Skeletal muscle tissue (tissue), 3 donors: ENCODE measurements at regions not wholly inside any gene's neighbourhood (a gene's known extent, or its start where the extent isn't known, plus 50 kb on each side); places are given as distances from the start of the nearest gene placed in this dataset.

Source experiments
- H3K27ac ChIP-seq: one replicate; pipeline ENCODE4 v1.7.0; 2013; ENCODE audit warnings: mild to moderate bottlenecking, low read depth, low read length, inconsistent platforms
- H3K27me3 ChIP-seq, 3 donors: one replicate each; pipeline ENCODE4 v1.7.0; 2013; ENCODE audit warnings: low read length in 3 of 3; ENCODE audit not compliant: control insufficient read depth in 3 of 3, insufficient read depth in 3 of 3
- H3K36me3 ChIP-seq, 3 donors: one replicate each; pipeline ENCODE4 v1.7.0; 2013; ENCODE audit warnings: low read length in 3 of 3; ENCODE audit not compliant: control insufficient read depth in 3 of 3, insufficient read depth in 3 of 3
- H3K4me1 ChIP-seq, 3 donors: one replicate each; pipeline ENCODE4 v1.7.0; 2013; ENCODE audit warnings: low read length in 3 of 3, mild to moderate bottlenecking in 3 of 3; ENCODE audit not compliant: control insufficient read depth in 3 of 3, insufficient read depth in 3 of 3
- H3K4me3 ChIP-seq, 3 donors: one replicate each; pipeline ENCODE4 v1.7.0; 2013; ENCODE audit warnings: low read length in 3 of 3
- H3K9ac ChIP-seq, 3 donors: one replicate each; pipeline ENCODE4 v1.7.0; 2013; ENCODE audit warnings: low read length in 3 of 3, mild to moderate bottlenecking in 3 of 3, moderate library complexity in 2 of 3, low read depth in 1 of 3
- H3K9me3 ChIP-seq, 3 donors: one replicate each; pipeline ENCODE4 v1.7.0; 2013; ENCODE audit warnings: low read length in 3 of 3; ENCODE audit not compliant: control insufficient read depth in 3 of 3
- donor health status: Osteomylitis.

GRCh38 chrX:125378205-125378604 is 58.5 kb downstream of the TEX13C start:
- H3K36me3 ChIP-seq: no peaks in the 10 kb centered on the region
- H3K9me3 ChIP-seq: no peaks in the 10 kb centered on the region
- H3K27me3 ChIP-seq: no peaks in the 10 kb centered on the region
- no peak overlapping the region for H3K9ac ChIP-seq
- no peak overlapping the region for H3K4me3 ChIP-seq
- no peaks in the 10 kb centered on the region for H3K4me1 ChIP-seq
- H3K27ac ChIP-seq: no peak overlapping the region

DNA sequence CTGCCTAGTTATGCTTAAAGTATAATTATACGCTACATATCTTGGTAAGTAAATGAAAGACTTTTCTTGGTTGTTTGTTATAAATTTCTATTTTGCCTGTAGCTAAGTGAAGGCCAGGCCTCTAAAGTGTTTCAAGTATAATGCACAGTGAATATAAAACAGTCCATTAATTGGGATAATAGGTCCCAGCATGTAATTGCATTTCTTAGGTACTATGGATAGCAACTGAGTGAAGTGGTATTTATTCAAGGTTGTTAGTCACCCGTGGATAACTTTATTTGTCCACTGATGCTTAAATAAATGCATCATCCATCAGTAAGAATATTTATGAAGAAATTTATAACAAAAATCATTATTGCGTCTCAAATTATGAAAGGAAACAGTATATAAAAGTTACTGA is 59.1 kb downstream of the TEX13C start:
- no peaks in the 10 kb centered on the region for H3K9me3 ChIP-seq
- H3K4me1 ChIP-seq: no peaks in the 10 kb centered on the region
- no peak overlapping the region for H3K4me3 ChIP-seq
- no peaks in the 10 kb centered on the region for H3K36me3 ChIP-seq
- no peak overlapping the region for H3K27ac ChIP-seq
- no peak overlapping the region for H3K9ac ChIP-seq
- H3K27me3 ChIP-seq: no peaks in the 10 kb centered on the region

DNA sequence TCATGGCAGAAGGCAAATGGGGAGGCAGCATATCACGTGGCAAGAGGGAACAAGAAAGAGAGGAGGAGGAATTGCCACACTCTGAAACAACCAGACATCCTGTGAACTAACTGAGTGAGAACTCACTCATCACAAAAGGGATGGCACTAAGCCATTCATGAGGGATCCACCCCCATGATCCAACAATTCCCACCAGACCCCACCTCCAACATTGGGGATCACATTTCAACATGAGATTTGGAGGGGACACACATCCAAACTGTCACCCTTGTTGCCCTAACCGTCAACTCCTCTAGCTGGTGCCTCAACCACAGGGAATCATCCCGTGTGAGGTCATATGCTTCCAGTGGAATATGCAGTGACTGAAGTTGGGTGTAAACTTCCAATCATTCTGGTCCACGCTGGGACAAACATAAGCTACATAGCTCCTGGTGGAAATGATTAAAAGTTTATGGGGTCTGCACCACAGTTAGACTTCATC is 62.5 kb downstream of the TEX13C start:
- Histone ChIP-seq H3K4me3 (no peak overlapping the region), H3K27ac (no peak overlapping the region), H3K9ac (no peak overlapping the region), H3K36me3 (no peaks in the 10 kb centered on the region), H3K9me3 (no peaks in the 10 kb centered on the region), H3K27me3 (no peaks in the 10 kb centered on the region), H3K4me1 (no peaks in the 10 kb centered on the region)

DNA sequence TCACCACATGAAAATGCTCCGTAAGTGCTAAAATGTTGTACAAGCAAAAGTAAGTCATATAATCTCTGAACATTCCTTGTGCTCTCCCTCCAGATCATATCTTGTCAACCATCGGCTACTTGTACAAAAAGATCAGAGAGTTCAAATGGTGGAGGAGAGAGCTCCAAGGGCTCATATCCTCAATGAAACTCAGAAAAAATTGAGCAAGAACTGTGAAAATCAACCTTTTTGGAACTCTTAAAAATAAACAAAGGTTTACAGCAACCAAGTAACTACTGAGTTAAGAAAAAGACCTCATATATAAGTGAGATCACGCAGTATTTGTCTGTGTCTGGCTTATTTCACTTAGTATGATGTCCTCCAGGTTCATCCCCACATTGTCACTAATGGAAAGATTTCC is 63.2 kb downstream of the TEX13C start:
- H3K27me3 ChIP-seq: no peaks in the 10 kb centered on the region
- no peaks in the 10 kb centered on the region for H3K4me1 ChIP-seq
- no peak overlapping the region for H3K9ac ChIP-seq
- H3K27ac ChIP-seq: no peak overlapping the region
- H3K9me3 ChIP-seq: no peaks in the 10 kb centered on the region
- H3K4me3 ChIP-seq: no peak overlapping the region
- no peaks in the 10 kb centered on the region for H3K36me3 ChIP-seq

DNA sequence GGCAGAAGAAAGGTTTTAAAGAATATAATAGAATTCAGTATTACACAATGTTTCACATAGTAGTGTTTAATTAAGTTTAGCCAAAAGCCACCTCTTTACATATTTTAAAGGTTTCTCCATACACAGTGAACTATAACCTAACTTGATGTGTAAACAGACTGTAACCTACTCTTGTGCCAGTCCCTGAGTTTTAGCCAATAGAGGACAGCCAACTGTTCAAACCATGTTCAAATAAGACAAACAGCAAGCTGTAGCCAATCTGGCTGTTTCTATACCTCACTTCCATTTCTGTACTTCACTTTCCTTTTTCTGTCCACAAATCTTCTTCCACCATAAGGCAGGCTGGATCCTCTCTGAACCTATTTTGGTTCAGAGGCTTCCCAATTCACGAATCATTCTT is 65.2 kb downstream of the TEX13C start:
- Histone ChIP-seq H3K9ac (no peak overlapping the region), H3K4me3 (no peak overlapping the region), H3K4me1 (no peaks in the 10 kb centered on the region), H3K27me3 (no peaks in the 10 kb centered on the region), H3K36me3 (no peaks in the 10 kb centered on the region), H3K9me3 (no peaks in the 10 kb centered on the region), H3K27ac (no peak overlapping the region)

- Histone ChIP-seq H3K4me3 (no peak overlapping the region), H3K27ac (no peak overlapping the region), H3K4me1 (no peaks in the 10 kb centered on the region), H3K36me3 (no peaks in the 10 kb centered on the region), H3K9me3 (no peaks in the 10 kb centered on the region), H3K9ac (no peak overlapping the region), H3K27me3 (no peaks in the 10 kb centered on the region)
Observed at GRCh38 chrX:125387945-125388344, 68.3 kb downstream of the TEX13C start.

DNA sequence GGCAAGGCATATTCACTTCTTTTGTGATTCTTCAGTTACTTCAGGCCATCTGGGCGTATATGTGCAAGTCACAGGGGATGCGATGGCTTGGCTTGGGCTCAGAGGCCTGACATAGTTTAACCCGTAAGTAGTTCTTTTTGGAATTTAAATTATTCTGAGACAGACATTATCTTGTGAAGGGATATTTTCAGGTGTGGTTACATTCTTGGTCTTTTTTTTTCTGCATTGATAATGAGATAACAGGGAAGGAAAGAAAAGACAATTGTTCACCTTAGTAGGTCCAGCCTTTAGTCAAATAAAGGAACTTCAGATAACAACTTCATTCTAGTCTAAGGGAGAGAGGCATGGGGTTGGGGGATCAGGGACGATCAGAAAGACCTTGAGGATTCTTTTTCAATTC is 74.8 kb downstream of the TEX13C start:
- H3K9ac ChIP-seq: no peak overlapping the region
- no peak overlapping the region for H3K4me3 ChIP-seq
- H3K27me3 ChIP-seq: no peaks in the 10 kb centered on the region
- no peaks in the 10 kb centered on the region for H3K36me3 ChIP-seq
- no peak overlapping the region for H3K27ac ChIP-seq
- no peaks in the 10 kb centered on the region for H3K4me1 ChIP-seq
- H3K9me3 ChIP-seq: no peaks in the 10 kb centered on the region

GRCh38 chrX:125395626-125396025 is 76.0 kb downstream of the TEX13C start:
- Histone ChIP-seq H3K4me1 (no peaks in the 10 kb centered on the region), H3K9me3 (no peaks in the 10 kb centered on the region), H3K9ac (no peak overlapping the region), H3K36me3 (no peaks in the 10 kb centered on the region), H3K27ac (no peak overlapping the region), H3K27me3 (no peaks in the 10 kb centered on the region), H3K4me3 (no peak overlapping the region)

GRCh38 chrX:125398959-125399440 is 79.3 kb downstream of the TEX13C start:
- no peaks in the 10 kb centered on the region for H3K4me1 ChIP-seq
- H3K27me3 ChIP-seq: no peaks in the 10 kb centered on the region
- H3K36me3 ChIP-seq: no peaks in the 10 kb centered on the region
- no peak overlapping the region for H3K4me3 ChIP-seq
- no peaks in the 10 kb centered on the region for H3K9me3 ChIP-seq
- H3K9ac ChIP-seq: no peak overlapping the region
- H3K27ac ChIP-seq: no peak overlapping the region

DNA sequence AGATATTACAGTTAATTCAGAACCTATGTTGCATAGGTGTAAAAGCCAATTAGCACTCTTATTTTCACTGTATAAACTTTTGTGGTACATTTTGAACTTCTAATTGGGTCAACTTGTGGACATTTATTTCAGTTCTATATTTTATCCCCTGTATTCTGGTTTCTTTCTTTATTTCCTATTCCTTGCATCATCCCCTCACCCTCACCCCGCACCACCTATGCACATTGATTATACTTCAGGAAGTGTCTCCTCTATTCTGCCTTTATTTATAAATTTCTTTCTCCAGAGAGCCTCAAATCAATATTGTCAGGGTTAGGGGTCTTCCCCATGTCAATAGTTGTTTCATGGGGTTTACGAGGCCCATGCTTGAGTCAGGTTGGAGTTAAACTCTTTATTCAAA is 83.1 kb downstream of the TEX13C start:
- Histone ChIP-seq H3K9me3 (no peaks in the 10 kb centered on the region), H3K27ac (no peak overlapping the region), H3K9ac (no peak overlapping the region), H3K4me1 (no peaks in the 10 kb centered on the region), H3K27me3 (no peaks in the 10 kb centered on the region), H3K36me3 (no peaks in the 10 kb centered on the region), H3K4me3 (no peak overlapping the region)

DNA sequence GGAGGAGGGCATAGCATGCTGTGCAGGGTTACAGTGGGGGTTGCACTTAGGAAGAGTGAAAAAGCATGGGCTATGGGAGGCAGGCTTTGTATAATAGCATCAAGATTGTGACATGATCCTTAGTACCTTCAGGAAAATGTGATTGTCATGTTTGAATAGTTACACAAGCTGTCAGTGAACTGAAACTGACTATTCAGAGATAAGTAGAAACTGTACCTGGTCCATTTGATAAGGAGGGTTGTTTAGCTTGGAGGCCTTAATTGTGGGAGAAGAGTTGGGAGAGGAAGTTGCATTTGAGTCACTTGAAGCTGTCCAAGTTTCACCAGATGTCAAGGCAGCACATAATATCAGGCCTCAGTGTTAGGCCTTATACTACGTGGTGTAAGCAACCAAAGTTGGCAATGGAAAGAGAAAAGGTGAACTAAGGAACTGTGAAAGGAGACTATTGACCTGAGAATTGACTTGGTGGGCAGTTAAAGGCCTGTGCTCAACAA is 85.0 kb downstream of the TEX13C start:
- Histone ChIP-seq H3K4me1 (no peaks in the 10 kb centered on the region), H3K9me3 (no peaks in the 10 kb centered on the region), H3K4me3 (no peak overlapping the region), H3K36me3 (no peaks in the 10 kb centered on the region), H3K27ac (no peak overlapping the region), H3K9ac (no peak overlapping the region), H3K27me3 (no peaks in the 10 kb centered on the region)
